ENCODE measurements at regions not wholly inside any gene's neighbourhood (a gene's known extent, or its start where the extent isn't known, plus 50 kb on each side); places are given as distances from the start of the nearest gene placed in this dataset.

- no peak for TF ChIP-seq TAF1 (IDR thresholded peaks at IDR 0.05; ENCODE audit: borderline replicate concordance, insufficient read depth, low read length)
- TF ChIP-seq POLR2AphosphoS5 (IDR thresholded peaks at IDR 0.05; ENCODE audit: low read depth, low read length), result no peak
- no peak for TF ChIP-seq SIN3A (IDR thresholded peaks at IDR 0.05; ENCODE audit: borderline replicate concordance, insufficient read depth, low read length)
- no peak for TF ChIP-seq FOXP2 (optimal IDR thresholded peaks at IDR 0.05; ENCODE audit: borderline replicate concordance, extremely low read depth, extremely low read length, insufficient read depth)
- TF ChIP-seq, protein P1, sequence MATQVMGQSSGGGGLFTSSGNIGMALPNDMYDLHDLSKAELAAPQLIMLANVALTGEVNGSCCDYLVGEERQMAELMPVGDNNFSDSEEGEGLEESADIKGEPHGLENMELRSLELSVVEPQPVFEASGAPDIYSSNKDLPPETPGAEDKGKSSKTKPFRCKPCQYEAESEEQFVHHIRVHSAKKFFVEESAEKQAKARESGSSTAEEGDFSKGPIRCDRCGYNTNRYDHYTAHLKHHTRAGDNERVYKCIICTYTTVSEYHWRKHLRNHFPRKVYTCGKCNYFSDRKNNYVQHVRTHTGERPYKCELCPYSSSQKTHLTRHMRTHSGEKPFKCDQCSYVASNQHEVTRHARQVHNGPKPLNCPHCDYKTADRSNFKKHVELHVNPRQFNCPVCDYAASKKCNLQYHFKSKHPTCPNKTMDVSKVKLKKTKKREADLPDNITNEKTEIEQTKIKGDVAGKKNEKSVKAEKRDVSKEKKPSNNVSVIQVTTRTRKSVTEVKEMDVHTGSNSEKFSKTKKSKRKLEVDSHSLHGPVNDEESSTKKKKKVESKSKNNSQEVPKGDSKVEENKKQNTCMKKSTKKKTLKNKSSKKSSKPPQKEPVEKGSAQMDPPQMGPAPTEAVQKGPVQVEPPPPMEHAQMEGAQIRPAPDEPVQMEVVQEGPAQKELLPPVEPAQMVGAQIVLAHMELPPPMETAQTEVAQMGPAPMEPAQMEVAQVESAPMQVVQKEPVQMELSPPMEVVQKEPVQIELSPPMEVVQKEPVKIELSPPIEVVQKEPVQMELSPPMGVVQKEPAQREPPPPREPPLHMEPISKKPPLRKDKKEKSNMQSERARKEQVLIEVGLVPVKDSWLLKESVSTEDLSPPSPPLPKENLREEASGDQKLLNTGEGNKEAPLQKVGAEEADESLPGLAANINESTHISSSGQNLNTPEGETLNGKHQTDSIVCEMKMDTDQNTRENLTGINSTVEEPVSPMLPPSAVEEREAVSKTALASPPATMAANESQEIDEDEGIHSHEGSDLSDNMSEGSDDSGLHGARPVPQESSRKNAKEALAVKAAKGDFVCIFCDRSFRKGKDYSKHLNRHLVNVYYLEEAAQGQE (IDR thresholded peaks at IDR 0.05; ENCODE audit: insufficient read depth in 1 of 2, low read depth in 2 of 2, low read length in 2 of 2), result no peak
These were observed 150.3 kb upstream of the NR2F2 start for GRCh38 chr15:96180087-96180748.

GRCh38 chr15:96181217-96181616 lies 149.3 kb upstream of the NR2F2 start:
- TF ChIP-seq FOXP2 (optimal IDR thresholded peaks at IDR 0.05; ENCODE audit: borderline replicate concordance, extremely low read depth, extremely low read length, insufficient read depth) (no peak), SIN3A (IDR thresholded peaks at IDR 0.05; ENCODE audit: borderline replicate concordance, insufficient read depth, low read length) (no peak), POLR2AphosphoS5 (IDR thresholded peaks at IDR 0.05; ENCODE audit: low read depth, low read length) (no peak), TAF1 (IDR thresholded peaks at IDR 0.05; ENCODE audit: borderline replicate concordance, insufficient read depth, low read length) (no peak)
- TF ChIP-seq, protein P1 (IDR thresholded peaks at IDR 0.05; ENCODE audit: insufficient read depth in 1 of 2, low read depth in 2 of 2, low read length in 2 of 2), result no peak

GRCh38 chr15:96181873-96182301 lies 148.6 kb upstream of the NR2F2 start:
- TF ChIP-seq SIN3A (IDR thresholded peaks at IDR 0.05; ENCODE audit: borderline replicate concordance, insufficient read depth, low read length) (no peak), FOXP2 (optimal IDR thresholded peaks at IDR 0.05; ENCODE audit: borderline replicate concordance, extremely low read depth, extremely low read length, insufficient read depth) (no peak), POLR2AphosphoS5 (IDR thresholded peaks at IDR 0.05; ENCODE audit: low read depth, low read length) (no peak), TAF1 (IDR thresholded peaks at IDR 0.05; ENCODE audit: borderline replicate concordance, insufficient read depth, low read length) (no peak)
- TF ChIP-seq, protein P1 (IDR thresholded peaks at IDR 0.05; ENCODE audit: insufficient read depth in 1 of 2, low read depth in 2 of 2, low read length in 2 of 2), result no peak

GRCh38 chr15:96182736-96183513 lies 147.6 kb upstream of the NR2F2 start:
- no peak for TF ChIP-seq TAF1 (IDR thresholded peaks at IDR 0.05; ENCODE audit: borderline replicate concordance, insufficient read depth, low read length)

GRCh38 chr15:96183514-96183850 lies 147.0 kb upstream of the NR2F2 start:
- TF ChIP-seq SIN3A (IDR thresholded peaks at IDR 0.05; ENCODE audit: borderline replicate concordance, insufficient read depth, low read length) (no peak), TAF1 (IDR thresholded peaks at IDR 0.05; ENCODE audit: borderline replicate concordance, insufficient read depth, low read length) (no peak), FOXP2 (optimal IDR thresholded peaks at IDR 0.05; ENCODE audit: borderline replicate concordance, extremely low read depth, extremely low read length, insufficient read depth) (no peak), POLR2AphosphoS5 (IDR thresholded peaks at IDR 0.05; ENCODE audit: low read depth, low read length) (no peak)
- TF ChIP-seq, protein P1 (IDR thresholded peaks at IDR 0.05; ENCODE audit: insufficient read depth in 1 of 2, low read depth in 2 of 2, low read length in 2 of 2), result no peak

Measured in PFSK-1 (cell line).